Lower leg skin (tissue), 3 donors: ENCODE measurements at regions not wholly inside any gene's neighbourhood (a gene's known extent, or its start where the extent isn't known, plus 50 kb on each side); places are given as distances from the start of the nearest gene placed in this dataset.

Experiments used
- CTCF ChIP-seq, 3 donors: fragments of 450-650 bp; IDR thresholded peaks; one replicate each; pipeline ENCODE4 v1.5.1; 2016; ENCODE audit warnings: antibody characterized with exemption in 3 of 3, mild to moderate bottlenecking in 3 of 3, moderate library complexity in 2 of 3
- POLR2A ChIP-seq, 2 donors: fragments of 450-650 bp; IDR thresholded peaks; one replicate each; pipeline ENCODE4 v1.6.1; 2016 to 2017; ENCODE audit warnings: antibody characterized with exemption in 2 of 2, mild to moderate bottlenecking in 1 of 2, moderate library complexity in 1 of 2

GRCh38 chr13:111952032-111952431 is 114.9 kb upstream of the SOX1 start:
- TF ChIP-seq POLR2A (IDR thresholded peaks at IDR 0.05) = no peak
- TF ChIP-seq CTCF (IDR thresholded peaks at IDR 0.05) = no peak
